HG02943 (cell line): ENCODE measurements at regions not wholly inside any gene's neighbourhood (a gene's known extent, or its start where the extent isn't known, plus 50 kb on each side); places are given as distances from the start of the nearest gene placed in this dataset.
"Not testable (repeated sequence)": the region's sequence is repeated elsewhere in the genome, so short reads cannot be mapped to it uniquely, and the experiment has no call there.

Source experiments
- ATAC-seq: cut with Tn5 transposase; IDR thresholded peaks from one replicate; pipeline ENCODE4 v1.9.1; 2021; ENCODE audit warnings: mild to moderate bottlenecking, low read depth, moderate library complexity; ENCODE audit not compliant: unreplicated experiment

- ATAC-seq: no peak
These were observed 771.7 kb upstream of the CTNND2 start for GRCh38 chr5:12675959-12676358.

- no peak for ATAC-seq
These were observed 767.9 kb upstream of the CTNND2 start for GRCh38 chr5:12672141-12672540.

DNA sequence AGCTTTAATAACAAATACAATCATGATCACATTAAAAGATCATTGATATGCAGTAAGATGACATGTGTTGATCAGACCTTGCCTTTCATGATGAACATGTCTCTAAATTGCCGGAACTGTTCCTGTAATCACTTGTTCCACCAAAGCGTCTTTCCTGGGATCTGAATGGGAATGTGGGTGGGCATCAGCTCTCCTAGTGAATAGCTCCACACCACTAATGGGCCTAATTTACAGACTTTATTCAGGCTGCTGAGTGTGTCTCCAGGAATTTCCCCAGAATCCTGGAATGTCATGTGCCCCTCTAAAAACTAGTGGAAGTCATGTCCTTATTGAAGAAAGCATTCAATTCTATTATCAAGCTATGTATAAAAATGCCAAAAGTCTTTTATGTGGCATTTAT is 765.1 kb upstream of the CTNND2 start:
- no peak for ATAC-seq

DNA sequence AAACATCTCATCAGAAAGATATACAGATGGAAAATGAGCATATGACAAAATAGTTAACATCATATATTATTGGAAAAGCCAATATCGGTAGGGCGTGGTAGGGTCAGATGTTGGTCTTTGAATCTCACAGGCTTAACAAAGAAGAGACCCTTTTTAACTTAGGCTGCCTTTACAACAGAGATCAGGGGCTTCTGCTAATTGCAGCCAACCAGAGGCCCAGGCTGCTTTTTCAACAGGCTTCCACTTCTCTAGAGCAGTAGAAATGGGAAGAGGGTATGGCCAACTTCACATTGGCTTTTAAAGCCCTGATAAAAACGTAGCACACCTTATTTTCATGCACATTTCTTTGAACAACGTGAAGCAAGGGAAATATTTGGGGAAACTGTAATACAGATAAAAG is 764.3 kb upstream of the CTNND2 start:
- ATAC-seq: no peak

DNA sequence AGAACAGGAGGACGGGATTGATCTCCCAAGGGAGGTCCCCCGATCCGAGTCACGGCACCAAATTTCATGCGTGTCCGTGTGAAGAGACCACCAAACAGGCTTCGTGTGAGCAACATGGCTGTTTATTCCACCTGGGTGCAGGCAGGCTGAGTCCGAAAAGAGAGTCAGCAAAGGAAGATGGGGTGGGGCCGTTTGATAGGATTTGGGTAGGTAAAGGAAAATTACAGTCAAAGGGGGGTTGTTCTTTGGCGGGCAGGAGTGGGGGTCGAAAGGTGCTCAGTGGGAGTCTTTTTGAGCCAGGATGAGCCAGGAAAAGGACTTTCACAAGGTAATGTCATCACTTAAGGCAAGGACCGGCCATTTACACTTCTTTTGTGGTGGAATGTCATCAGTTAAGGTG is 763.6 kb upstream of the CTNND2 start:
- ATAC-seq: not testable (repeated sequence)

GRCh38 chr5:12665772-12666171 is 761.5 kb upstream of the CTNND2 start:
- ATAC-seq: not testable (repeated sequence)

DNA sequence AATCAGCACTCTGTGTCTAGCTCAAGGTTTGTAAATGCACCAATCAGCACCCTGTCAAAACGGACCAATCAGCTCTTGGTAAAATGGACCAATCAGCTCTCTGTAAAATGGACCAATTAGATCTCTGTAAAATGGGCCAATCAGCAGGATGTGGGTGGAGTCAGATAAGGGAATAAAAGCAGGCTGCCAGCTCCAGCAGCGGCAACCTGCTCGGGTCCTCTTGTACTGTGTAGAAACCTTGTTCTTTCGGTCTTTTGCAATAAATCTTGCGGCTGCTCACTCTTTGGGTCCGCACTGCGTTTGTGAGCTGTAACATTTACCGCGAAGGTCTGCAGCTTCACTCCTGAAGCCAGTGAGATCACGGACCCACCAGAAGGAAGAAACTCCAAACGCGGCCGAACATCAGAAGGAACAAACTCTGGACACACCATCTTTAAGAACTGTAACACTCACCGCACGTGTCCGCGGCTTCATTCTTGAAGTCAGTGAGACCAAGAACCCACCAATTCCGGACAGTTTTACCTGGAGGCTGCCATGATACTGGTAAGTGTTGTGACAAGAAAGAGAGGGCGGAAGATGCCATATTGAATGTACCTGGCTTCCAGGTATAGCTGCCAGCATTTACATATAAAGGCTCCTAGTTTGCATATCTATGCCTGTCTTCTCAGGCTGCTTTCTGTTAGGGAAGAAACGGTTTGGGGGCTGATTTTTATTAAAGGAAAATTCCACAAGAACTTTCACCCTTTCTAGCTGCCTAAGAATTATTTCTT is 758.5 kb upstream of the CTNND2 start:
- no peak for ATAC-seq

DNA sequence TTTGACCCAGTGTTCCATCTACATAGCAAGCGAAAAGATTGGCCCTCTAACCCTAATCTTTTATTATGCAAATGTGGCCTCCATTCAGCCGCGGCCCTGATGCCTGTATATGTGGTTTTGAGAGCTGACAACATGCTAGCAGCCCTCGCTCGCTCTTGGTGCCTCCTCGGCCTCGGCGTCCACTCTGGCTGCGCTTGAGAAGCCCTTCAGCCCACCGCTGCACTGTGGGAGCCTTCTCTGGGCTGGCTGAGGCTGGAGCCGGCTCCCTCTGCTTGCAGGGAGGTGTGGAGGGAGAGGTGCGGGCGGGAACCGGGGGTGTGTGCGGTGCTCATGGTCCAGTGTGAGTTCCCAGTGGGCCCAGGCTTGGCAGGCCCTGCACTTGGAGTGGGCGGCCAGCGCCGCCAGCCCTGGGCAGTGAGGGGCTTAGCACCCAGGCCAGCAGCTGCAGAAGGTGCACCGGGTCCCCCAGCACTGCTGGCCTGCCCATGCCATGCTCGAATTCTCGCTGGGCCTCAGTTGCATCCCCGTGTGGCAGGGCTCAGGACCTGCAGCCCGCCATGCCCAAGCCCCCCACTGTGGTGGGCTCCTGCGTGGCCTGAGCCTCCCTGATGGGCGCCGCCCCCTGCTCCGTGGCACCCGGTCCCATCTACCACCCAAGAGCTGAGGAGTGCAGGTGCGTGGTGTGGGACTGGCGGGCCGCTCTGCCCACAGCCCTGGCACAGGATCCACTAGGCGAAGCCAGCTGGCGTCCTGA is 757.5 kb upstream of the CTNND2 start:
- no peak for ATAC-seq

GRCh38 chr5:12660279-12661107 is 756.2 kb upstream of the CTNND2 start:
- not testable (repeated sequence) for ATAC-seq

DNA sequence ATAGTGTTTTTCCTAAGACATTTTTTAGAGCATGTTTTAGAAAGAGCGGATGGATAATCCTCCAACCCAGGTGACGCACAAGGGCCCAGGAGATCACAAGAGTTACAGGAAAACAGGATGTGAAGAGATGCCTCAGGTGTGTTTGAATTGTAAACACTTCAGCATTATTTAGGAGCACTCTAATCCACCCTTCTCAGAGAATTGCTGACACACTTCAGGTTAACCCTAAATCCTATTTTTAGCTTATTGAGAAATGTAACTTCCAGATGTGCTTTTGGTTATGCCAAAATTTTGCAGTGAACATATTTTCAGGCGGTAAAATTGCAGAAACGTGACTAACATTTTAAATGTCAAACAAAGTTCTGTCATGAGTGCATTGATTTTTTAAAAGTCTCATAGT is 755.4 kb upstream of the CTNND2 start:
- no peak for ATAC-seq

- ATAC-seq: no peak
These were observed 754.7 kb upstream of the CTNND2 start for GRCh38 chr5:12658871-12659446.

DNA sequence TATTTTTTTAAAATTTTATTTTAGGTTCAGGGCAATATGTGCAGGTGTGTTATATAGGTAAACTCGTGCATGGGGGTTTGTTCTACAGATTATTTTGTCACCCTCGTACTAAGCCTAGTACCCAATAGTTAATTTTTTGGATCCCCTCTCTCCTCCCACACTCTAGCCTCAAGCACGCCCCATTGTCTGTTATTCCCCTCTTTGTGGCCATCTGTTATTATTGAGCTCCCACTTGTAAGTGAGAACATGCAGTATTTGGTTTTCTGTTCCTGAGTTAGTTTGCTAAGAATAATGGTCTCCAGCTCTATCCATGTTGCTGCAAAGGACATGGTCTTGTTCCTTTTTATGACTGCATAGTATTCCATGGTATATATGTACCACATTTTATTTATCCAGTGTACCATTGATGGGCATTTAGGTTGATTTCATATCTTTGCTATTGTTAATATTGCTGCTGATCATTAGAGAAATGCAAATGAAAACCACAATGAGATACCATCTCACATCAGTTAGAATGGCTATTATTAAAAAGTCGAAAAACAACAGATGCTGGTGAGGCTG is 753.7 kb upstream of the CTNND2 start:
- ATAC-seq: not testable (repeated sequence)

GRCh38 chr5:12655675-12656074 is 751.4 kb upstream of the CTNND2 start:
- ATAC-seq: no peak

GRCh38 chr5:12652201-12652600 is 748.0 kb upstream of the CTNND2 start:
- no peak for ATAC-seq

DNA sequence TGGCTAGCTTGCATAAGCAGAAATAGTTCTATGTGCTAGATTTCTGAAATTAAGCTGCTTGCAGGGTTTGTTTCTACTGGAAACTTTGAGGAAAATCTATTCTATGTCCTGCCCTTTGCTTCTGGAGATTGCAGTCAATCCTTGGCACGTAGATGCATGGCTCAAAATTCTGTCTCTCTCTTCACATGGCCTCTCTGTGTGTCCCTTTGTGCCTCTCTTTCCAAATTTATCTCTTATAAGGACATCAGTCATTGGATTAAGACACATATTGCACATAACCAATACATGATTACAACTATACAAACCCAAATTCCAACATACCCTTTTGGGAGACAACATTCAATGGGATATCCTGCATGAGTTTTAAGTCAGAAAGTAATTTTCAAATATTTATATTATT is 744.3 kb upstream of the CTNND2 start:
- no peak for ATAC-seq

- no peak for ATAC-seq
These were observed 743.4 kb upstream of the CTNND2 start for GRCh38 chr5:12647613-12648012.

GRCh38 chr5:12645582-12645981 is 741.3 kb upstream of the CTNND2 start:
- no peak for ATAC-seq

GRCh38 chr5:12636209-12636608 is 732.0 kb upstream of the CTNND2 start:
- no peak for ATAC-seq

GRCh38 chr5:12626556-12626955 is 722.3 kb upstream of the CTNND2 start:
- ATAC-seq: no peak

- no peak for ATAC-seq
These were observed 721.5 kb upstream of the CTNND2 start for GRCh38 chr5:12625667-12626263.
